Stimulated activated CD4-positive, alpha-beta T cell treated with anti-CD3 and anti-CD28 coated beads, Interleukin-1b, Interleukin-23, amount 100 ng/mL, for 48 hours (primary cell): ENCODE measurements at regions not wholly inside any gene's neighbourhood (a gene's known extent, or its start where the extent isn't known, plus 50 kb on each side); places are given as distances from the start of the nearest gene placed in this dataset.
A peak's percentile ranks its signal among the peaks of the same experiment; 100 is the strongest.

Experiments
- DNase-seq: peaks from one replicate; pipeline ENCODE4 v3.0.0-alpha.2; 2020

DNA sequence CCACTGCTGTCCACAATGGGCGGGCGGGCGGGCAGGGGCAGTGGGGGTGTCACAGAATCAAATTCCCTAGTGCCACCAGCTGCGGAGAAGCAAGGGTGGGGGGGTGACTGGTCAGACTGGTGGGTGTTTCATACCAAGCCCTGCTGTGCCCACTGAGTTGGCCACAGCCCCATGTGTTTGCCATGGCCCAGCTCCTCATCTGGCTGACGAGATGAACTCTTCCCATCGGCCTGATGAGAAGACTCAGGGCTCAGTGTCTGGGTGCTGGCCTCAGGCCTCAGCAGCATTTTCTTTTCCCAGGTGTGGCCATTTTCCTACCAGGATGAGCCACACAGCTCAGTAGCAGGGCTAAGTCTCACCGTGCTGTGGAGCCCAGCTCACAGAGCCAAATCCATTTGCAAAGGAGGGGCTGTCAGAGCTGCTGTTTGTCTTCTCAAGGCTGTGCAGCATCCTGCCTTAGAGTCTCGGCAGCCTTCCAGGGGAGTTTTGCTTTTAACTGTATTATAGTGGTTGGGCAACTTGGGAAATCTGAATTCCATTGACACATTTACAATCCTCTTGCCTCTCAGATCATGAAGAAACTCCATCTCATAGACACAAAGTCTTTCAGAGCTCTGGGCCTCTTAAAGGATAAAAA lies 176.8 kb downstream of the ABHD5 start:
- DNase-seq = no peak

DNA sequence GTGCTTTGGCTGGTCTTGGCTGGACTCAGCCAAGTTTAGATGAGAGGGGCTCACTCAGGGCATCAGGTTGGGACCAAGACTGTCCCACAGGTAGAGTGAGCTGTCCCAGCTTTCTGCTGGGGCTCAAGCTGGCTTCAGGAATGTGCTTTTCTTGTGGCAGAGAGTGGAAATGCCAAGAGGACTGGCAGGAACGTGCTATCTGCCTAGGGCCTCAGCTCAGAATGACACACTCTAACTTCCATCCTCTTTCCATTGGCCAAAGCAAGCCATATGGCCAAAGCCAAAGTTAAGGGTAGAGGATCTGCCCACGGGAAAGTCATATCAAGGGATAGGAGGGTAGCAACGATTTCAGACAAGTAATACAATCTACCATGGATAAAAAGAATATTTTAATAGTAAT lies 178.8 kb downstream of the ABHD5 start:
- no peak for DNase-seq

DNA sequence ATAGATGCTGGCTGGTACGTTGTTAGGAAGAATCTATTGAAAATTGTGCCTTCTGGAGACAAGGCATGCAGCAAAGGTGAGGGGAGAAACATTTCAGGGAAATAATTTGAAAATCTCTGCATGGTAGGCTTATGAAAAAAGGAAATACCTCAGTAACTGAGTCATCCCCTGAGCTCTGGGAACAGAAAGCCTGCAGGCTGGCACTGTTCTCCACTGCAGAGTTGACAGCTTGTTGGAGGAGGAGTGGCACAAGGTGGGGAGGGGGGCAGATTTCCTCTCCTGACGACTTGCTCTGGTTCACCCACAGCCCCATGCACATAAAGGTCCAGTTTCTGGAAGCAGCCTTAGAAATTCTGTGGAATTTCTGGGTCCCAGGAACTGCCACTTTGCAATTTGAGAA lies 179.4 kb downstream of the ABHD5 start:
- no peak for DNase-seq

DNA sequence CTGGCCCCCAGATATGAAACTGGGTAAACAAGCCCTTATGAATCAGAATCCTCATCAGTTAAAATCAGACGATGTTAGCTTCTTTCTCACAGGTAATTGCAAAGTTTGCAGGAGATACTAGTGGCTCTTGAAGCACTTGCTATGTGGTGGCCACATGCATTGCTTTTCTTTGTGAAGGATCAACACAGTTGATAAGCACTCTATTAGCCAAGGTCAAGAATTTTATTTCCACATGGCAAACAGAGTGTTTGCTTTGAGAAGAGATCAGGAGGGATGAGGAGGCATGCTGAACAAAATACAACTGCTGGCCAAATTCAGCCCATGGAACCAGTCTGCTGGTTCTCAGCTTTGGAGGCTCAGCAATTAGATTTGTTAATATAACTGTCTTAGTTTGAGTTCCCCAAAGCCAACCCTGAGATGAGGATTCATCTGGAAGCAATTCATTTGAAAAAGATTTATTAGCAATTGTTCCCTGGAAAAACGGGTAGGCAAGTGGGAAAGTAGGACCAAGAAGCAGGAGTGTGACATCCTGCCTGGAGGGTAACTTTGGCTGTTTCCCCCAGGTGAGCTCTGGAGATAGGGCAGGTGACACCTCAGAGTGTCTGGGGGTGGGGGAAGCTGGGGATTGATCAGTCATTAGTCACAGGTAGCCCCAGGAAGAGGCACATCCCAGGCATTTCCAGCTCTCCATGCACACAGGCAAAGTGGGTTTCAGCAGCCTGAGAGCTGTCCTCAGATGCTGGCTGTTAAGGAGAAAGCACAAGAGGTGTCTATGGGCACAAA lies 180.3 kb downstream of the ABHD5 start:
- DNase-seq = no peak

DNA sequence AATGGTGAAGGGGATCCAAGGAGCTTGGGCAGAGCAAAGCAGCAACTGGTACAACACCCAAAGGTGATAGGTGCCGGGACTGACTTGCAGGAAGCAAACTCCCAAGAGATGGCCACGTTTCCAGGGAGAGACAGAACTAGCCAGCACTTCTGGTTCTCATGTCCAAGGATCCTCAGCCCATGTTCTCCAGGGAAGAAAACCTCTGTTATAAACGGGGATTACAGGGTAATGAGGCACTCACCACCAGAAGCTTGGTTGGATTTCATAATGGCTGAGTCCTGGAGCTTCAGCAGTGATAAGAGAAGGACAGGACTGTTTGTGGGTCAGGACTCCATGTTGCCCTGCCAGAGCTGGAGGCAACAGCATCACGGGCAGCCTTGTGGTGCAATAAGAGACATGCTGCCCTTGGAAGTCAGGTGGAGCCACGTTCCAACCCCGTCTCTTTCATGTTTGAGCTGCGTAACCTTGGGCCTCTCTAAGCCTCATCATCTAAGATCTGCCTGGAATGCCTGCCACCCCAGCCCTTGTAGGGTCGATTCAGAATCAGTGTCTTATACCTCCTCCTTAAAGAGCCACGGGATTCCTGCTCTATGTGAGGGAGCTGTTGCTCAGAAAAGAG lies 181.0 kb downstream of the ABHD5 start:
- no peak for DNase-seq

DNA sequence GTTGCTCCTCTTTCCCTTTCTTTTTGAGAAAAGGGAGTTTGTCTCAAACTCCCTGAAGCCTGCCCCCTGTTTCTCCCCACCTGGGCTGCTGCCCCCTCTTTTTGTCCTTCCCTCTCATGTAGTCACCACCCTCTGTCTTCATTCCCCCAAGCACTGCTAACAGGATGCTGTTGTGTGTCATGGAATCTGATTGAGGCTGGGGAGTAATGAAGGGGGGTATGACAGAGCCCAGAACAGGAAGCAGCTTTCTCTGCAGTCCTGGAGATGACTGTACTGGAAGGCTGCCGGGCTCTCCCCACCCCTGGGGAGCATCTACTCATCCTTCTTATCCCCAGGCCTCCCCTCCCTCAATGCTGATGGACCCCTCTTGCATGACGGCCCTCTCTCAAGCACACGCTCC lies 181.6 kb downstream of the ABHD5 start:
- no peak for DNase-seq

DNA sequence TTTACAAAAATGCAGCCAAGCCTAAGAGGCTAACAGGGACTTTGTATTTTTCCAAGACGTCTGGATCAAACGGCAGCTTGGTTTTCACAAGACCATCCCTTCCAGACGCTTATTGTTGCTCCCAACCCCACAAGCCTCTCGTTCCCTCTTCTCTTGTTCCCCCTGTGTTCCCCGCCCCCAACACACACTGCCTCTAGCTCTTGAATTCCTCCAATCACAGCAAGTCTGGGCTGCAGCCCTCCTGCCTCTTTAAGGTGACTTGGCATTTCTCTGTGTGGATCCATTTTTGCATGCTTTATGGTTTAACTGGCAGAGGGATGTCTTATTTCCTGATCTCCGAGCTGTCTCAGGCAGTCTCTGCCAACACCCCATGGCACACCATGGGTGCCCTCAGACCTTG lies 182.2 kb downstream of the ABHD5 start:
- no peak for DNase-seq

DNA sequence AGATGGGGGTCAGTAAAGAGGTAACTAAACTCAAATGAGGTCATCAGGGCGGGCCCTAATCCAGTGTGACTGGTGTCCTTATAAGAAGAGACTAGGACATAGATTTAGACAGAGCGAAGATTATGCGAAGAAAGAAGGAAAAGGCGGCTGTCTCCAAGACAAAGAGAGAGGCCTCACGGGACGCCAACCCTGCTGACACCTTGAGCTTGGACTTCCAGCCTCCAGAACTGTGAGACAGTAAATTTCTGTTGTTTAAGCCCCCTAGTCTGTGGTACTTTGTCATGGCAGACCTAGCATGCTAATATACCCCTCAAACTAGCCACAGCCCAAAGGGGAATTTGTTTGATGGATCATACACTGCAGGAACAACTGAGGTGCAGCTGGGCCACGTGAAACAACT lies 183.0 kb downstream of the ABHD5 start:
- no peak for DNase-seq

DNA sequence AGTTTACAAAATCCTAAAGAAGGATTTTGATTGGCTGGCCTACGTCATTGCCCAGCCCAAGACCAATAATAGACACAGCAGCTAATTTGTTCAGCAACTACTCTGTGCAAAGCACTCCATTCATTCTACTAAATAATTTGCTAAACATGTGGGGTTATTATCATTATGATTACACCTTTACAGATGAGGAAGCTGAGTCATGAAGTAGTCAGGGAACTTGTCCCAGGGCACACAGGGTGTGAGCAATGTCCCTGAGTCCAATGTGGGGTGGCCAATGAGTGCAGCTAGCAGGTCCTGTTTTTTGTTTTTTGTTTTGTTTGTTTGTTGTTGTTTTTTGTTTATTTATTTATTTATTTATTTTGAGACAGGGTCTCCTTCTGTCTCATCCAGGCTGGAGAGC lies 183.6 kb downstream of the ABHD5 start:
- no peak for DNase-seq

DNA sequence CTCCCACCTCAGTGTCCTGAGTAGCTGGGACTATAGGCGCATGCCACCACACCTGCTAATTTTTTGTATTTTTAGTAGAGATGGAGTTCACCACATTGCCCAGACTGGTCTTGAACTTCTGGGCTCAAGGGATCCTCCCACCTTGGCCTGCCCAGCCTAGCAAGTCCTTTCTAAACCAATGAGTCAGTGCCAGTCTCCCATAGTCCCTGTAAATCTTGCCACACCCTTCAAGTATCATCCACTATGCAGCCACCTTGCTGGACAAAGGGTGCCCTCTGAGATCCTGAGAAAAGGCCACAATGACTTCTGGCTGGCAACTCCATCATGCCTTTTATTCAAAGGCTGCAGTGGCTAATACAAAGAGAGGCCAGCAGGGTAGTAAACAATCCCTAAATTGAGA lies 184.0 kb downstream of the ABHD5 start:
- no peak for DNase-seq

DNA sequence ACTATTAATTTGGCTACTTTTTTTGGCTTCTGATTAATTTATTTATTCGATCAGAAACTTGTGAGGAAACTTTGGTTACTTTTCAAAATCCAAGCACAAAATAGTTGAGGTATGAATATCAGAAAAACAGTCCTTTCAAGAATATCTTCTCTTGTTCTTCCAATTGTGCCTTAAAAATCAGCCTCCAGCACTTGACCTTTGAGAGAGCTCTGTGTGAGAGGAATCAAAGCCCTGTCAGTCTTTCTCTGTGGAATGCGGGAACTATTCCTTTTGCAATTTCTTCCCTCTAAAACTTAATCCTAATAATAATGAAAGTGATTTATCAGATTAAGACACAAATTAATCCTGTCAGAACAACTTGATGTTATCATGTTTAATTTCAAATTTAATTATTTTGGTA lies 185.9 kb downstream of the ABHD5 start:
- no peak for DNase-seq

DNA sequence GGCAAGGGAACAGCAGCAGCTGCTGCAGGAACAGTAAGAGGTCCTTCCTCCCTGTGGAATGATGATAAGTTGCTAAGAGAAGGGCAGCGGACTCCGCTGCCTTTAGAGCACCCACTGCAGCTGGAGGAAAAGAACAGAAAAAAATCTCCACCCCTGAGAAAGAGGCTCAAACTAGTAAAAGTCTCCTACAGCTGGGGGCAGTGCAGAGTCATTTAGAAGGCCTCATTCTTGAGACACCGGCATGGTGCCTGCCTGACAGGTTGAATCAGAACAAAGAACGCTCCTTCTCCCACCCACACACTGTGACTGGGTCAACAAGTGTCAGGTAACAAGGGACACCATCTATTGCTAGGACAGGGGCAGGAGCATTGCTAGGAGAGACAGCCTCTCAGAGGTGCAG lies 188.4 kb downstream of the ABHD5 start:
- peak; percentile 8 for DNase-seq

DNA sequence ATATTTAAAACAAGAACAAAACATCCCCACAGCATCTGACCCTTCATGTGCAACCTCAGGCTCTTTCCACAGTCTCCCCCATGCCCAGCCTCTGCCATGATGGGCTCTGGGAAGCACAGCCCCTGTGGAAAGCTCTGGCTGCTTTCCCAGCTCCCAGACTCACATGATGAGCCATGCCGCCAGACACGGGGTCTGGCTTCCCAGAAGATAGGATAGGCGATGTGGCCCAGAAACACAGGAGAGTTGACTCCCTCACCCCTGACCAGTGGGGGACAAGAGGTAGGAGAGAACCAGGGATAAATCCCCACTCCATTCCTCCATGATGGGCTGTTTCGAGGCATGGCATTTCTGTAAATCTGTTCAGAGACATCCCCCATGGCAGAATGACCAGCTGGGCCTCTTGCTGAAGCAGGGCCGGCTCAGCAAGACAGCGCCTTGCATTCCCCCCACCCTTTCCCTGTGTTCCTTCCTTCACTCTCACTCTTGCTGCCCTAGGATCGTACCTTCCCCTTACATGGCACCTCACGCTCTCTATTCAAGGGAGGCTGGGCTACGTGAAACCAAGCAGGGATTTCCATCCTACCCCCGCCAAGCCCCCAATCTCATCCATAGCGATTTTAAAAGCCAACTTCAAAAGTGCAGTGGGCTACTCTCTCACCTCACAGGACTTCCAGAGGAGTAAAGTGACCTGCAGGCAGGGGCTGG lies 192.4 kb downstream of the ABHD5 start:
- no peak for DNase-seq

DNA sequence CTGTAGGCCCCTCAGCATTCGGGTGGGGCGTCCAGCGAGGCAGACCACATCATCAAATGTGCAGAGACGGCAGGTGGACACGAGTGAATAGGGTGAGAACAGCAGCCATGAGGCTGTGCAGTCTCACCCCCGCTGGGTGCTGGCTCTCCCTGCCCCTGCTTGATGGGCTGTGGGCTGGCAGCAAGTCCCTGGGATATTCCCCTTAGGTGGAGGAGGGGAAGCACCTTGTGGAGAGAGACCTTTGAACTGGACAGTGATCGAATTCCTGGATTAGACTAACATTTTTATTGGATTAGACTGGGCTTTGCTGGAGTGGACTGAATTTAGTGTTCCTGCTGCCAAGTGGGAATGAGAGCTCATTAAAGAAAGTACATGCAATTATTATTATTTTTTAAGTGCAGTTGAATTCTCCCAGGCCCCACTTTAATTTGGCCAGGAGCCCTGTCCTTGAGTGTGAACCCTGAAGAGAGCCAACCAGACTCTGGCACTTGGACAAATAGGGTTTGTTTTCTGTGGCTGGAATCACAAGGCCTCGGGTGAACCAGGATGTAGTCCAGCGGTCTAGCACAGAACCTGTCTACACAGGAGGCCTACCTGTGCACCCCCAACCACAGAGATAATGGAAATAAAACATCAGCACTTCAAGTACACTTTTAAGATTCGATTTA lies 193.1 kb downstream of the ABHD5 start:
- no peak for DNase-seq

DNA sequence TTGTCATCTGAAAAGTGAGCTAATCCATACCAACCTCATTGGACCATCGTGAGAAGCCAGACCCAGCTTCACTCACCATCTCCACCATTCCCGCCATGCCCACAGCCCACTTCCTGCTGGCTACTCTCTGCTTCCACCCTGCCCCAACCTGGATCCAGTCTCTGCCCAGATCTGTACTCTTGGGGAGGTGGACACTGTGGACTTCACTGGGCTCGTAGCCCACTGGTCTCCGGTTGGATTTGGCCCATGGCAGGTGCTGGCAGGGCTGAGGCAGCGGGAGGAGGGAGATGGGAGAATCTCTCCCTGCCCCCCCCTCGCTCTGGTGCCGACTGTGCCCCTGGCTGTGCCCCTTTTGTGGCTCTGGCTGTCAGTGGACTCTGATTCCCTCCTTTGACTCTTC lies 193.8 kb downstream of the ABHD5 start:
- no peak for DNase-seq

DNA sequence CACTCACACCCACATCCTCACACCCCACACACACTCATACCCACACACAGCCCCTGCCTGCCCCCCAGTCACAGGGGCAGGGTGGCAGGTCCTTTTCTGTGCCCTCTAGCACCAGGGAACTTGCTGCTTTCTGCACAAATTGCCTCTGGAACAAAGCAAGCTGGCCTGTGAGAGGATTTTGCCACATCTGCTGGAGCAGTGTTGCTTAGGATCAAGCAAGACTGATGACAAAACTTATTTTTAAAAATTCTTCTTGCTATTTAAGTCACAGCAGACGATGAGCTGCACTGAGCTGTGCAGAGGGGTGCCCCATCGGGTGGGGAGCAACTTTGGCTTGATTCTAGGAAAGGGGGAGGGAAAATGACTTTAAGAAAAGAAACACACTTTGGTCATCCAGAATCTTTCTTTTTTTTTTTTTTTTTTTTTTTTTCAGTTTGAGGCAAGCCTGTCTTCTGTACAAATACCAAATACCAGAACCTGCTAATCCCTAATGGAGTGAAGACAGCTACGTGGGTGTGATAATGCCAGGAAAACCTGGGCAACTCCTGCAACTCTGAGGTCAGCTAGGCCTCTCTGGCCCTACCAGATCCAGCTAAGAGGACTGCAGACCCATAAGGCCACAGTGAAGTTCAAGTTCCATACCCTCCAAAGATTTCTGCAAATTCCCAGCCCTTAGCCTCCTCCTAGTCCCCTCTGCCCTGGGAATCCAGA lies 195.3 kb downstream of the ABHD5 start:
- DNase-seq = no peak

DNA sequence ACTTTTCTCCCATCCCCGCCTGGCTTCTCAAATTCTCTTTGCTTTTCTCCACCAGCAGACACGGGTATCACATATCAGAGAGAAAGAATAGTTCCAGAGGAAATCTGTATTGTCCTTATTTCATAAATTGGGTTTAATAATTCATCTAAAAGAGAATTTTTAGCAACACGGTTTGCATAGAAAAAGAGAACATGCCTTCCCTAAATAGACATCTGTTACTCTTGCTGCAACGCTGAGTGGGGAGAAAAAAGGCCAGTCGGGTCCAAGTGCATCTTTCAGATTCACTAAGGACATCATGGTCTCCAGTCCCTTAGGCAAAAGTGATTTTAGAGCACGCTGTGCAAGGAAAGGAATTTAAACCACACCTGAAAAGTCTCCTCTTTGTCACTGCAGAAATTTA lies 201.3 kb downstream of the ABHD5 start:
- DNase-seq = no peak

DNA sequence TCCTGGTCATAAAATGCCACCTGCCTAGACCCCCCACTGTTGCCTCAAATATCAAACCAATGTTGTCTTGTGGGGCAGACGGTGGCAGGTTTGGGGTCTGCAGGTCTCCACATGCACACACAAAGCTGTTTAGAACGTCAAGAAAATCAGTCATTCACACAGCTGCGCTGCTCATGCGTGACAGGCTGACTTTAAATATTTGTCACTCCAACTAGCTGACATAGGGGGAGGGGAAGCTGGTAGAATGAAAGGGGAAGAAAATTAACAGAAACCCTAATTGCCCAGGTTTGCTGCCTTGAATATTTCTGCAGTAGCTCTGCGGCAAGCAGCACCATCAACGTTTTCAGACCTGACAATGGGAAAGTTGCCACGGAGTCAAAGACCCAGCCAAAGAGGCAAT lies 201.8 kb downstream of the ABHD5 start:
- DNase-seq = no peak

DNA sequence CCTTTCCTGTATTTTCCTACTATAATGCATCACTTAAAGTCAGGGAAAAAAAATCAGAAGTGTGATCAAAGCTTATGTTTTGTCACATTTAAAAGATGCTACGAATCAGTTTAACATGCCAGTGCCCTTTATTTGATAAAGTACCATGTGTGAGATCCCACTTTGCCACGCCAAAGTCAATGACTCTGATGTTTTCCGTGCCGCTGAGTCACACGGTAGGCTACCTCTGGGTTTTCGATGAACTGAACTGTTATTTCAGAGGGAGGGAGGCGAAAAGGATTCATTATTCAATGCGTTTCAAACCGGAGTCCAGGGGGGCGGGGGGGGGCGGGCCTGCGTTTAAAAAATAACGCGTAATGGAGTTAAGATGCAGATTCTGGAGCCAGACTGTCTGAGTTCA lies 203.0 kb downstream of the ABHD5 start:
- no peak for DNase-seq

DNA sequence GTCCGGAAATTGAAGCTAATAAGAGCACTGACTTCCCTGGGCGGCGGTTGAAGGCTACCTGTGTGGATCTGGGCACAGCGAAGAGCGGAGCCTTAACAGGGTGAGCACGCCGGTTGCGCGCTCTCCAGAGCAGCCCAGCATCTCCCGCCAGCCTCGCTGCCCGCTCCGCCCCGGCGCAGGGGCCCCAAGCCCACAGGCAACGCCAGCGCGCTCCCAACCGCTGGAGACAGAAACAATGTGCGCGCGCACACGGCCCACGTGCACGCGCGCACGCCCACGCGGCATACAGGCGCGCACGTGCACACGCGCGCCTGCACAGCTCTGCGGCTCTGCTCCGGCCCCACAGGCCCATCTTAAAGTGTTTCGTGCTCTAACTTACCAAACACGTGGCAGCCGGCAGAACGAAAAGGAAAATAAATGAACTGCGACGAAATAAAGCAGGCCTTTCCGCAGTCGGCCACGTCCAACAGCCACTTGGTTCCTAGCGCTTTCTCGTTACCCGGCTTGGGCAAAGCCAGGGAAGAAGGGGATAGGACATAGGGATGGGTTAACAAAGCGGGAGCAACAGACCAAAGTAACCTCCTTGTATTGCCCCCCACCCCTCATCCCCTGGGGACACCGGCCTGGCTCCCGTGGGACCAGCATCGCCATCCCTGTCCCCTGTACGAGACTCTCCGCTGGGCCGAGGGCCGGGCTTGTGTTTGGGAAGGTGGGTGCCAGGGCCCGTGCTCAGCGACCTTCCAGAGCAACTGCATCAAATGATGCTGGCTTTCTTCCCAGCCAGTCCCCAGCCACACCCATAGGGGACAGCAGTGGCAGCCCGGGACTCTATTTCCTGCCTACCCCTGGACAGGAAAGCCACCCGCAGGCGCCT lies 203.7 kb downstream of the ABHD5 start:
- DNase-seq = peak; percentile 45

DNA sequence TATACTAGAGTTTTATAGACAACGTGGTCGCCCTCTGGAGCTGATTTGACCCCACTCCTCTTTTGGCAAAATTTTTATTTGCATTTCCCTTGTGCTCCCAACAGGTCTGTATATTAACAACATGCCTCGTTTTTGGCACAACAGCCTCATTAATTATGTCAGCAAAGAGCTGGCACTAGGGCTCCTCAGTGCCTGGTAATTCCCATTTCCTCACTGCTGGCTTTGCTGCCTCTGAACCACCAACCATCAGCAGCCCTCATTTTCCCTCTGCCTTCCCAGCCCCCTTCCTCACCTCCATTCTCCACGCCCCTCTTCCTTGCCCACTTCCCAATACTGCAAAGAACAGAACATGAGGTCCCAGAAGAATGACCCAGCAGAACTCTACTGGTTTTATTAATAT lies 204.8 kb downstream of the ABHD5 start:
- no peak for DNase-seq

DNA sequence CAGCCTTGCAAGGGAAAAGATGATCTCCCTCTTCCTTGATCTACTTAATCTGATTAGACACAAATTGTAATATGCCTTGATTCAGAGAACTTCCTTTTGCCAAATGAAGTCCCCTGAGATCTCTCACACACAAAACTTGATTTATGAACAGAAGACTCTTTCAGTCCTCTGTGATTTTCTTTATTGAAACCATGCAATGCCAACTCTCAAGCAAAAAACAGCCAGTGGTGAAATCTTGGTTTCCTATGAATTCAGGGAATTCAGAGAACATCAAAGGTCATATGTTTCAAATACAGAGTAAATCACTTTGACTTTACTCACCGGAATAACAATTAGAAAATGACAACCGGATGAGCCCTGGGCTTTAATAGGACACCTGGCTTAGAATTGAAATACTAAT lies 211.7 kb downstream of the ABHD5 start:
- no peak for DNase-seq
